Esophagus muscularis mucosa (tissue), 4 donors: ENCODE measurements at regions not wholly inside any gene's neighbourhood (a gene's known extent, or its start where the extent isn't known, plus 50 kb on each side); places are given as distances from the start of the nearest gene placed in this dataset.

Source experiments
- DNase-seq: peaks from one replicate; pipeline ENCODE4 v3.0.0-alpha.2; 2017; ENCODE audit errors: extremely low spot score
- H3K27ac ChIP-seq, 4 donors: fragments of 200-600 bp; sonication (generic); replicated peaks in 1 of 4; 1 replicate in 3 of 4; 2 replicates in 1 of 4; pipeline ENCODE4 v1.5.1; 2016 to 2019; ENCODE audit warnings: mild to moderate bottlenecking in 1 of 4
- H3K27me3 ChIP-seq, 4 donors: fragments of 200-600 bp; sonication (generic); one replicate each; pipeline versions ENCODE4 v1.5.1 to v1.6.0; 2016 to 2019
- H3K36me3 ChIP-seq, 4 donors: fragments of 200-600 bp; sonication (generic); one replicate each; pipeline ENCODE4 v1.5.1; 2016 to 2019
- H3K4me1 ChIP-seq, 4 donors: fragments of 200-600 bp; sonication (generic); one replicate each; pipeline ENCODE4 v1.5.1; 2016 to 2019
- H3K4me3 ChIP-seq, 4 donors: fragments of 200-600 bp; sonication (generic); 1 replicate in 2 of 4; 2 replicates in 2 of 4; pipeline ENCODE4 v1.5.1; 2016 to 2019; ENCODE audit warnings: mild to moderate bottlenecking in 4 of 4, moderate library complexity in 1 of 4
- H3K9me3 ChIP-seq, 4 donors: fragments of 200-600 bp; sonication (generic); 1 replicate in 3 of 4; 2 replicates in 1 of 4; pipeline ENCODE4 v1.5.1; 2016 to 2019
- CTCF ChIP-seq, 3 experiments: fragments of 200-600 bp in 2 of 3; fragments of 450-650 bp in 1 of 3; sonication (generic) in 2 of 3; IDR thresholded peaks; one replicate each; pipeline ENCODE4 v1.5.1; 2017 to 2019; ENCODE audit warnings: antibody characterized with exemption in 3 of 3, mild to moderate bottlenecking in 2 of 3, moderate library complexity in 1 of 3
- EP300 ChIP-seq: sonication (generic); formaldehyde crosslinking; IDR thresholded peaks from one replicate; pipeline ENCODE4 v1.6.1; 2017; ENCODE audit warnings: antibody characterized with exemption
- POLR2A ChIP-seq: fragments of 450-650 bp; IDR thresholded peaks from one replicate; pipeline ENCODE4 v1.6.1; 2017; ENCODE audit warnings: antibody characterized with exemption, moderate library complexity, mild to moderate bottlenecking, low read depth
- POLR2AphosphoS5 ChIP-seq, 2 donors: sonication (generic); formaldehyde crosslinking; IDR thresholded peaks; one replicate each; pipeline ENCODE4 v1.6.1; 2017; ENCODE audit warnings: antibody characterized with exemption in 2 of 2
- WGBS: methylation state at CpG from one replicate; pipeline ENCODE4 v1.1.5; 2018; 5-methylcytosine and 5-hydroxymethylcytosine counted together
- intact Hi-C: fragments of 100-400 bp; cut with DNase I; formaldehyde crosslinking; loops from one replicate; pipeline ENCODE4 v1.15.1; 2023

- intact Hi-C loops, result no loop called here
- Histone ChIP-seq H3K27ac (no peak overlapping the region), H3K4me1 (peaks cover 0 to 16% (median 10%) of the 10 kb centered on the region in 4 donors), H3K9me3 (no peaks in the 10 kb centered on the region), H3K36me3 (no peaks in the 10 kb centered on the region), H3K27me3 (no peaks in the 10 kb centered on the region), H3K4me3 (no peak overlapping the region)
- no peak for TF ChIP-seq CTCF (IDR thresholded peaks at IDR 0.05)
- TF ChIP-seq EP300, result no peak
- no peak for TF ChIP-seq POLR2AphosphoS5 (IDR thresholded peaks at IDR 0.05)
- no peak for TF ChIP-seq POLR2A
- 92% methylated on average over 3 of the region's 3 CpGs for WGBS
- DNase-seq, result no peak
These were observed 175.5 kb upstream of the SPRY4 start for GRCh38 chr5:142500227-142500905.

- no peaks in the 10 kb centered on the region for H3K9me3 ChIP-seq
- peaks cover 0 to 22% (median 16%) of the 10 kb centered on the region in 4 donors for H3K4me1 ChIP-seq
- H3K27me3 ChIP-seq, result no peaks in the 10 kb centered on the region
- H3K27ac ChIP-seq, result no peak overlapping the region
- no peak overlapping the region for H3K4me3 ChIP-seq
- H3K36me3 ChIP-seq, result no peaks in the 10 kb centered on the region
- DNase-seq, result no peak
- WGBS, result 89% methylated on average over 6 of the region's 6 CpGs
- intact Hi-C loops, result no loop called here
- no peak for TF ChIP-seq POLR2AphosphoS5 (IDR thresholded peaks at IDR 0.05)
- no peak for TF ChIP-seq CTCF (IDR thresholded peaks at IDR 0.05)
- TF ChIP-seq EP300, result no peak
- no peak for TF ChIP-seq POLR2A
These were observed 174.9 kb upstream of the SPRY4 start for GRCh38 chr5:142499591-142500226.

- Histone ChIP-seq H3K27me3 (no peaks in the 10 kb centered on the region), H3K36me3 (no peaks in the 10 kb centered on the region), H3K4me1 (peaks cover 6 to 29% (median 20%) of the 10 kb centered on the region in 4 donors), H3K4me3 (no peak overlapping the region), H3K9me3 (no peaks in the 10 kb centered on the region), H3K27ac (no peak overlapping the region)
- whole genome bisulfite sequencing, result 90% methylated on average over 3 of the region's 3 CpGs
- TF ChIP-seq POLR2A (no peak), CTCF (IDR thresholded peaks at IDR 0.05) (no peak), EP300 (no peak), POLR2AphosphoS5 (IDR thresholded peaks at IDR 0.05) (no peak)
- intact Hi-C loops, result no loop called here
- no peak for DNase-seq
These were observed 173.5 kb upstream of the SPRY4 start for GRCh38 chr5:142498298-142498697.

- no peak for DNase-seq
- Histone ChIP-seq H3K36me3 (no peaks in the 10 kb centered on the region), H3K27ac (peak overlapping the region in 3 of 4 donors; percentile 2 to 47 (median 30)), H3K9me3 (no peaks in the 10 kb centered on the region), H3K4me3 (no peak overlapping the region), H3K27me3 (no peaks in the 10 kb centered on the region), H3K4me1 (peaks cover 9 to 53% (median 41%) of the 10 kb centered on the region in 4 donors)
- TF ChIP-seq POLR2AphosphoS5 (IDR thresholded peaks at IDR 0.05) (no peak), POLR2A (no peak), EP300 (no peak), CTCF (IDR thresholded peaks at IDR 0.05) (no peak)
- 23% methylated on average over 2 of the region's 2 CpGs for WGBS
- intact Hi-C loops, result no loop called here
These were observed 170.7 kb upstream of the SPRY4 start for GRCh38 chr5:142495531-142495930.
